Chondrocyte (in vitro differentiated cells): ENCODE measurements at regions not wholly inside any gene's neighbourhood (a gene's known extent, or its start where the extent isn't known, plus 50 kb on each side); places are given as distances from the start of the nearest gene placed in this dataset.
"Not testable (repeated sequence)": the region's sequence is repeated elsewhere in the genome, so short reads cannot be mapped to it uniquely, and the experiment has no call there.

Experiments used
- DNase-seq: peaks from one replicate; pipeline ENCODE4 v3.0.0; 2021; ENCODE audit warnings: mixed read lengths, low spot score
- H3K27ac Mint-ChIP-seq: one replicate; pipeline ENCODE4 v1.8.0; 2021; ENCODE audit warnings: mild to moderate bottlenecking, moderate library complexity, mixed read lengths; ENCODE audit not compliant: unreplicated experiment
- H3K27me3 Mint-ChIP-seq: 2 replicates; pipeline ENCODE4 v1.8.0; 2021; ENCODE audit warnings: low read depth, mixed read lengths
- H3K36me3 Mint-ChIP-seq: 2 replicates; pipeline ENCODE4 v1.8.0; 2021; ENCODE audit warnings: low read depth, mixed read lengths
- H3K4me1 Mint-ChIP-seq: 2 replicates; pipeline ENCODE4 v1.8.0; 2021; ENCODE audit warnings: low read depth, mild to moderate bottlenecking, mixed read lengths
- H3K4me3 Mint-ChIP-seq: one replicate; pipeline ENCODE4 v1.8.0; 2021; ENCODE audit warnings: mild to moderate bottlenecking, moderate library complexity, mixed read lengths; ENCODE audit not compliant: unreplicated experiment
- H3K9me3 Mint-ChIP-seq: 2 replicates; pipeline ENCODE4 v1.8.0; 2021; ENCODE audit warnings: low read depth, mixed read lengths
- CTCF ChIP-seq: fragments of 200-600 bp; sonication (generic); IDR thresholded peaks from 2 replicates; pipeline ENCODE4 v1.5.0; 2021; ENCODE audit warnings: antibody characterized with exemption, mild to moderate bottlenecking, moderate library complexity

GRCh38 chr12:92231532-92231931 lies 85.9 kb upstream of the BTG1 start:
- not testable (repeated sequence) for DNase-seq, H3K27ac Mint-ChIP-seq, H3K36me3 Mint-ChIP-seq, H3K4me1 Mint-ChIP-seq, H3K27me3 Mint-ChIP-seq, H3K9me3 Mint-ChIP-seq, H3K4me3 Mint-ChIP-seq

GRCh38 chr12:92229381-92229780 lies 83.7 kb upstream of the BTG1 start:
- H3K27me3 Mint-ChIP-seq, result no peaks in the 10 kb centered on the region
- no peaks in the 10 kb centered on the region for H3K36me3 Mint-ChIP-seq
- TF ChIP-seq CTCF, result no peak
- no peak overlapping the region for H3K4me3 Mint-ChIP-seq
- H3K27ac Mint-ChIP-seq, result no peak overlapping the region
- DNase-seq, result no peak
- peaks cover 23% of the 10 kb centered on the region for H3K4me1 Mint-ChIP-seq
- no peaks in the 10 kb centered on the region for H3K9me3 Mint-ChIP-seq

- Mint-ChIP-seq H3K4me1 (peaks cover 23% of the 10 kb centered on the region), H3K4me3 (no peak overlapping the region), H3K9me3 (no peaks in the 10 kb centered on the region), H3K27ac (no peak overlapping the region), H3K36me3 (no peaks in the 10 kb centered on the region), H3K27me3 (no peaks in the 10 kb centered on the region)
- no peak for DNase-seq
- no peak for TF ChIP-seq CTCF
Measured at GRCh38 chr12:92226961-92227360, 81.3 kb upstream of the BTG1 start.

GRCh38 chr12:92226071-92226661 lies 80.5 kb upstream of the BTG1 start:
- Mint-ChIP-seq H3K27me3 (no peaks in the 10 kb centered on the region), H3K4me1 (peaks cover 23% of the 10 kb centered on the region), H3K9me3 (no peaks in the 10 kb centered on the region), H3K27ac (no peak overlapping the region), H3K36me3 (no peaks in the 10 kb centered on the region), H3K4me3 (no peak overlapping the region)
- TF ChIP-seq CTCF, result no peak
- no peak for DNase-seq

GRCh38 chr12:92224685-92225331 lies 79.2 kb upstream of the BTG1 start:
- Mint-ChIP-seq H3K36me3 (peaks cover 3% of the 10 kb centered on the region), H3K4me3 (no peak overlapping the region), H3K4me1 (peaks cover 23% of the 10 kb centered on the region), H3K9me3 (no peaks in the 10 kb centered on the region), H3K27ac (peak overlapping the region; percentile 22), H3K27me3 (no peaks in the 10 kb centered on the region)
- no peak for DNase-seq
- no peak for TF ChIP-seq CTCF

- TF ChIP-seq CTCF, result no peak
- no peaks in the 10 kb centered on the region for H3K27me3 Mint-ChIP-seq
- H3K9me3 Mint-ChIP-seq, result no peaks in the 10 kb centered on the region
- no peak overlapping the region for H3K27ac Mint-ChIP-seq
- H3K4me3 Mint-ChIP-seq, result no peak overlapping the region
- DNase-seq, result no peak
- H3K36me3 Mint-ChIP-seq, result peaks cover 3% of the 10 kb centered on the region
- peaks cover 23% of the 10 kb centered on the region for H3K4me1 Mint-ChIP-seq
Measured at GRCh38 chr12:92223481-92223880, 77.8 kb upstream of the BTG1 start.
